ENCODE measurements at regions not wholly inside any gene's neighbourhood (a gene's known extent, or its start where the extent isn't known, plus 50 kb on each side); places are given as distances from the start of the nearest gene placed in this dataset.

- H3K36me3 ChIP-seq, result no peaks in the 10 kb centered on the region
- intact Hi-C loops (cut with DNase I; ENCODE audit: low total_unique reads), result no loop called here
- TF ChIP-seq CTCF (IDR thresholded peaks at IDR 0.05), result no peak
- TF ChIP-seq POLR2A (IDR thresholded peaks at IDR 0.05), result no peak
- no peak for DNase-seq
- H3K27me3 ChIP-seq, result no peaks in the 10 kb centered on the region
- no peaks in the 10 kb centered on the region for H3K4me1 ChIP-seq
- no peaks in the 10 kb centered on the region for H3K9me3 ChIP-seq
- no peak overlapping the region for H3K4me3 ChIP-seq
- no peak overlapping the region for H3K27ac ChIP-seq
These were observed 189.5 kb downstream of the TTC8 start for GRCh38 chr14:89013698-89014568.

GRCh38 chr14:89014569-89014850 is 190.1 kb downstream of the TTC8 start:
- intact Hi-C loops (cut with DNase I; ENCODE audit: low total_unique reads), result no loop called here
- DNase-seq, result no peak
- no peak overlapping the region for H3K27ac ChIP-seq

GRCh38 chr14:89015016-89015415 is 190.6 kb downstream of the TTC8 start:
- Histone ChIP-seq H3K36me3 (no peaks in the 10 kb centered on the region), H3K4me1 (no peaks in the 10 kb centered on the region), H3K4me3 (no peak overlapping the region), H3K27me3 (no peaks in the 10 kb centered on the region), H3K27ac (no peak overlapping the region), H3K9me3 (no peaks in the 10 kb centered on the region)
- intact Hi-C loops (cut with DNase I; ENCODE audit: low total_unique reads), result no loop called here
- TF ChIP-seq POLR2A (IDR thresholded peaks at IDR 0.05), result no peak
- no peak for TF ChIP-seq CTCF (IDR thresholded peaks at IDR 0.05)
- DNase-seq, result no peak

More at GRCh38 chr14:89014569-89014850, 190.1 kb downstream of the TTC8 start:
- no peak for TF ChIP-seq CTCF (IDR thresholded peaks at IDR 0.05)
- no peak for TF ChIP-seq POLR2A (IDR thresholded peaks at IDR 0.05)
- H3K9me3 ChIP-seq, result no peaks in the 10 kb centered on the region
- no peaks in the 10 kb centered on the region for H3K27me3 ChIP-seq
- H3K4me3 ChIP-seq, result no peak overlapping the region
- H3K36me3 ChIP-seq, result no peaks in the 10 kb centered on the region
- no peaks in the 10 kb centered on the region for H3K4me1 ChIP-seq

- TF ChIP-seq CTCF (IDR thresholded peaks at IDR 0.05) (no peak), POLR2A (IDR thresholded peaks at IDR 0.05) (no peak)
- H3K27me3 ChIP-seq, result no peaks in the 10 kb centered on the region
- no peak for DNase-seq
- no peak overlapping the region for H3K4me3 ChIP-seq
- no peaks in the 10 kb centered on the region for H3K9me3 ChIP-seq
- intact Hi-C loops (cut with DNase I; ENCODE audit: low total_unique reads), result no loop called here
- H3K4me1 ChIP-seq, result no peaks in the 10 kb centered on the region
- H3K36me3 ChIP-seq, result no peaks in the 10 kb centered on the region
- no peak overlapping the region for H3K27ac ChIP-seq
These were observed 193.0 kb downstream of the TTC8 start for GRCh38 chr14:89017417-89017816.

- Histone ChIP-seq H3K27me3 (peaks cover 0 to 9% of the 10 kb centered on the region in 2 donors), H3K36me3 (no peaks in the 10 kb centered on the region), H3K4me1 (peaks cover 0 to 4% of the 10 kb centered on the region in 2 donors), H3K27ac (no peak overlapping the region), H3K9me3 (no peaks in the 10 kb centered on the region), H3K4me3 (no peak overlapping the region)
- DNase-seq, result no peak
- intact Hi-C loops (cut with DNase I; ENCODE audit: low total_unique reads), result no loop called here
- TF ChIP-seq POLR2A (IDR thresholded peaks at IDR 0.05) (no peak), CTCF (IDR thresholded peaks at IDR 0.05) (no peak)
These were observed 197.8 kb downstream of the TTC8 start for GRCh38 chr14:89022274-89022673.
